ENCODE measurements at regions not wholly inside any gene's neighbourhood (a gene's known extent, or its start where the extent isn't known, plus 50 kb on each side); places are given as distances from the start of the nearest gene placed in this dataset.

GRCh38 chr2:6748406-6749067 is 117.2 kb downstream of the CMPK2 start:
- TF ChIP-seq, protein P1, sequence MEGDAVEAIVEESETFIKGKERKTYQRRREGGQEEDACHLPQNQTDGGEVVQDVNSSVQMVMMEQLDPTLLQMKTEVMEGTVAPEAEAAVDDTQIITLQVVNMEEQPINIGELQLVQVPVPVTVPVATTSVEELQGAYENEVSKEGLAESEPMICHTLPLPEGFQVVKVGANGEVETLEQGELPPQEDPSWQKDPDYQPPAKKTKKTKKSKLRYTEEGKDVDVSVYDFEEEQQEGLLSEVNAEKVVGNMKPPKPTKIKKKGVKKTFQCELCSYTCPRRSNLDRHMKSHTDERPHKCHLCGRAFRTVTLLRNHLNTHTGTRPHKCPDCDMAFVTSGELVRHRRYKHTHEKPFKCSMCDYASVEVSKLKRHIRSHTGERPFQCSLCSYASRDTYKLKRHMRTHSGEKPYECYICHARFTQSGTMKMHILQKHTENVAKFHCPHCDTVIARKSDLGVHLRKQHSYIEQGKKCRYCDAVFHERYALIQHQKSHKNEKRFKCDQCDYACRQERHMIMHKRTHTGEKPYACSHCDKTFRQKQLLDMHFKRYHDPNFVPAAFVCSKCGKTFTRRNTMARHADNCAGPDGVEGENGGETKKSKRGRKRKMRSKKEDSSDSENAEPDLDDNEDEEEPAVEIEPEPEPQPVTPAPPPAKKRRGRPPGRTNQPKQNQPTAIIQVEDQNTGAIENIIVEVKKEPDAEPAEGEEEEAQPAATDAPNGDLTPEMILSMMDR (optimal IDR thresholded peaks at IDR 0.05 in 1 of 3, IDR thresholded peaks at IDR 0.05 in 1 of 3, conservative IDR thresholded peaks at IDR 0.05 in 1 of 3; ENCODE audit: extremely low read depth in 1 of 3, insufficient read depth in 2 of 3, low read length in 3 of 3) = no peak
- TF ChIP-seq EZH2 (IDR thresholded peaks at IDR 0.05; ENCODE audit: low read length) = no peak
- Histone ChIP-seq H3K9me1 (ENCODE audit: control insufficient read depth, extremely low read depth, insufficient read depth, low read length) (no peaks in the 10 kb centered on the region), H3K9ac (ENCODE audit: control insufficient read depth, extremely low read depth, insufficient read depth, low read length) (no peak overlapping the region), H2AFZ (ENCODE audit: control insufficient read depth, low read length) (no peak overlapping the region), H3K27me3 (ENCODE audit: control insufficient read depth, extremely low read depth, insufficient read depth, low read length) (no peaks in the 10 kb centered on the region), H3K4me3 (ENCODE audit: control insufficient read depth in 2 of 3, extremely low read depth in 1 of 3, insufficient read depth in 2 of 3, low read depth in 1 of 3, low read length in 3 of 3) (no peak overlapping the region), H3K27ac (ENCODE audit: control insufficient read depth, insufficient read depth, low read length) (no peak overlapping the region), H3K4me1 (ENCODE audit: control insufficient read depth, extremely low read depth, insufficient read depth, low read length) (no peaks in the 10 kb centered on the region), H3K79me2 (ENCODE audit: control insufficient read depth, insufficient read depth, low read length) (no peaks in the 10 kb centered on the region), H3K36me3 (ENCODE audit: control insufficient read depth in 2 of 2, extremely low read depth in 1 of 2, insufficient read depth in 2 of 2, low read length in 2 of 2) (no peaks in the 10 kb centered on the region), H3K4me2 (ENCODE audit: control insufficient read depth, extremely low read depth, insufficient read depth, low read depth, low read length) (no peak overlapping the region), H3K9me3 (ENCODE audit: control insufficient read depth, low read depth, low read length) (no peaks in the 10 kb centered on the region), H4K20me1 (ENCODE audit: control insufficient read depth, extremely low read depth, insufficient read depth, low read length) (no peaks in the 10 kb centered on the region)
- no peak for DNase-seq (ENCODE audit: low read depth, low spot score)
- dilution Hi-C loops (cut with MboI; ENCODE audit: extremely low pct_ligation_motif_present, low sequenced_read_pairs) = no loop called here
- FAIRE-seq = no peak

GRCh38 chr2:6749962-6750361 is 115.7 kb downstream of the CMPK2 start:
- Histone ChIP-seq H3K36me3 (ENCODE audit: control insufficient read depth in 2 of 2, extremely low read depth in 1 of 2, insufficient read depth in 2 of 2, low read length in 2 of 2) (no peaks in the 10 kb centered on the region), H3K79me2 (ENCODE audit: control insufficient read depth, insufficient read depth, low read length) (no peaks in the 10 kb centered on the region), H3K27ac (ENCODE audit: control insufficient read depth, insufficient read depth, low read length) (no peak overlapping the region), H3K4me3 (ENCODE audit: control insufficient read depth in 2 of 3, extremely low read depth in 1 of 3, insufficient read depth in 2 of 3, low read depth in 1 of 3, low read length in 3 of 3) (no peak overlapping the region), H3K27me3 (ENCODE audit: control insufficient read depth, extremely low read depth, insufficient read depth, low read length) (no peaks in the 10 kb centered on the region), H3K9me1 (ENCODE audit: control insufficient read depth, extremely low read depth, insufficient read depth, low read length) (no peaks in the 10 kb centered on the region), H3K4me1 (ENCODE audit: control insufficient read depth, extremely low read depth, insufficient read depth, low read length) (no peaks in the 10 kb centered on the region), H3K9ac (ENCODE audit: control insufficient read depth, extremely low read depth, insufficient read depth, low read length) (no peak overlapping the region), H2AFZ (ENCODE audit: control insufficient read depth, low read length) (no peak overlapping the region), H4K20me1 (ENCODE audit: control insufficient read depth, extremely low read depth, insufficient read depth, low read length) (no peaks in the 10 kb centered on the region), H3K4me2 (ENCODE audit: control insufficient read depth, extremely low read depth, insufficient read depth, low read depth, low read length) (no peak overlapping the region), H3K9me3 (ENCODE audit: control insufficient read depth, low read depth, low read length) (no peaks in the 10 kb centered on the region)
- TF ChIP-seq EZH2 (IDR thresholded peaks at IDR 0.05; ENCODE audit: low read length) = no peak
- TF ChIP-seq, protein P1 (optimal IDR thresholded peaks at IDR 0.05 in 1 of 3, IDR thresholded peaks at IDR 0.05 in 1 of 3, conservative IDR thresholded peaks at IDR 0.05 in 1 of 3; ENCODE audit: extremely low read depth in 1 of 3, insufficient read depth in 2 of 3, low read length in 3 of 3) = no peak
- dilution Hi-C loops (cut with MboI; ENCODE audit: extremely low pct_ligation_motif_present, low sequenced_read_pairs) = no loop called here
- FAIRE-seq (no peak), DNase-seq (ENCODE audit: low read depth, low spot score) (no peak)
